Gastroesophageal sphincter (tissue), 3 donors: ENCODE measurements at regions not wholly inside any gene's neighbourhood (a gene's known extent, or its start where the extent isn't known, plus 50 kb on each side); places are given as distances from the start of the nearest gene placed in this dataset.

Experiments used
- CTCF ChIP-seq, 4 experiments: fragments of 200-600 bp in 2 of 4; fragments of 450-650 bp in 2 of 4; sonication (generic) in 1 of 4; IDR thresholded peaks; one replicate each; pipeline ENCODE4 v1.5.1; 2017 to 2019; ENCODE audit warnings: antibody characterized with exemption in 4 of 4, mild to moderate bottlenecking in 2 of 4, moderate library complexity in 2 of 4
- POLR2A ChIP-seq, 2 donors: fragments of 450-650 bp; IDR thresholded peaks; one replicate each; pipeline ENCODE4 v1.6.1; 2017; ENCODE audit warnings: antibody characterized with exemption in 2 of 2, mild to moderate bottlenecking in 2 of 2, moderate library complexity in 1 of 2
- POLR2AphosphoS5 ChIP-seq: sonication (generic); formaldehyde crosslinking; IDR thresholded peaks from one replicate; pipeline ENCODE4 v1.6.1; 2017; ENCODE audit warnings: antibody characterized with exemption

GRCh38 chr12:27178255-27178654 is 65.8 kb upstream of the STK38L start:
- TF ChIP-seq CTCF (IDR thresholded peaks at IDR 0.05), result no peak
- TF ChIP-seq POLR2A (IDR thresholded peaks at IDR 0.05), result no peak
- TF ChIP-seq POLR2AphosphoS5, result no peak
